ENCODE measurements at regions not wholly inside any gene's neighbourhood (a gene's known extent, or its start where the extent isn't known, plus 50 kb on each side); places are given as distances from the start of the nearest gene placed in this dataset.
A peak's percentile ranks its signal among the peaks of the same experiment; 100 is the strongest.
"Not testable (repeated sequence)": the region's sequence is repeated elsewhere in the genome, so short reads cannot be mapped to it uniquely, and the experiment has no call there.

- no peak for DNase-seq
These were observed 52.9 kb upstream of the HDDC2 start for GRCh38 chr6:125354649-125355048.

GRCh38 chr6:125356884-125357283, 55.1 kb upstream of the HDDC2 start:
- no peak for DNase-seq

- DNase-seq, result peak; percentile 1
These were observed 55.9 kb upstream of the HDDC2 start for GRCh38 chr6:125357515-125358256.

GRCh38 chr6:125358898-125359297, 57.1 kb upstream of the HDDC2 start:
- DNase-seq, result no peak

- DNase-seq, result no peak
These were observed 60.1 kb upstream of the HDDC2 start for GRCh38 chr6:125361868-125362267.

GRCh38 chr6:125363039-125363823, 61.5 kb upstream of the HDDC2 start:
- peak; percentile 61 for DNase-seq

GRCh38 chr6:125363824-125364165, 62.0 kb upstream of the HDDC2 start:
- no peak for DNase-seq

- no peak for DNase-seq
These were observed 63.5 kb upstream of the HDDC2 start for GRCh38 chr6:125365230-125365629.

GRCh38 chr6:125367036-125367782, 65.4 kb upstream of the HDDC2 start:
- no peak for DNase-seq

GRCh38 chr6:125370343-125370742, 68.6 kb upstream of the HDDC2 start:
- no peak for DNase-seq

- DNase-seq, result no peak
These were observed 73.2 kb upstream of the HDDC2 start for GRCh38 chr6:125375013-125375412.

GRCh38 chr6:125375821-125376220, 74.1 kb upstream of the HDDC2 start:
- DNase-seq, result no peak

GRCh38 chr6:125377621-125378020, 75.9 kb upstream of the HDDC2 start:
- DNase-seq, result no peak

- no peak for DNase-seq
These were observed 77.4 kb upstream of the HDDC2 start for GRCh38 chr6:125379174-125379573.

GRCh38 chr6:125380474-125380873, 78.7 kb upstream of the HDDC2 start:
- no peak for DNase-seq

GRCh38 chr6:125386337-125386736, 84.6 kb upstream of the HDDC2 start:
- DNase-seq, result not testable (repeated sequence)

- no peak for DNase-seq
These were observed 90.9 kb upstream of the HDDC2 start for GRCh38 chr6:125392682-125393081.

- no peak for DNase-seq
These were observed 91.7 kb upstream of the HDDC2 start for GRCh38 chr6:125393449-125393858.

- no peak for DNase-seq
These were observed 105.0 kb upstream of the HDDC2 start for GRCh38 chr6:125406741-125407140.

- no peak for DNase-seq
These were observed 112.7 kb upstream of the HDDC2 start for GRCh38 chr6:125414507-125414906.

- no peak for DNase-seq
These were observed 114.1 kb upstream of the HDDC2 start for GRCh38 chr6:125415913-125416312.

- DNase-seq, result no peak
These were observed 120.1 kb upstream of the HDDC2 start for GRCh38 chr6:125421836-125422235.

- DNase-seq, result no peak
These were observed 121.3 kb upstream of the HDDC2 start for GRCh38 chr6:125423047-125423446.

GRCh38 chr6:125431971-125432370, 130.2 kb upstream of the HDDC2 start:
- no peak for DNase-seq
